PC-3 (cell line): ENCODE measurements at regions not wholly inside any gene's neighbourhood (a gene's known extent, or its start where the extent isn't known, plus 50 kb on each side); places are given as distances from the start of the nearest gene placed in this dataset.

Source experiments
- ATAC-seq: fragments of 200-7000 bp; cut with Tn5 transposase; 2 replicates; pipeline ENCODE4 v1.9.1; 2020; ENCODE audit warnings: mild to moderate bottlenecking, moderate library complexity
- BruUV-seq: library from RNA; stranded (reverse); fragments of 400-500 nt; replicated peaks from 2 replicates; lab custom pipeline; 2021; lab: Mats Ljungman, UMichigan
- CTCF ChIA-PET: fragments of 300-600 bp; sonication (Branson Sonifier 250); formaldehyde crosslinking; loops from one replicate; lab custom pipeline; 2022; ENCODE audit warnings: antibody characterized with exemption; lab: Charles Lee
- POLR2A ChIA-PET: fragments of 300-600 bp; sonication (Branson Sonifier 250); formaldehyde crosslinking; loops from one replicate; lab custom pipeline; 2022; ENCODE audit warnings: antibody characterized with exemption; ENCODE audit not compliant: unreplicated experiment; lab: Charles Lee
- DNase-seq: peaks from one replicate; pipeline ENCODE4 v3.0.0-alpha.2; 2015
- H2AFZ ChIP-seq: fragments of 300-600 bp; sonication (generic); 2 replicates; pipeline ENCODE4 v1.6.0; 2016; ENCODE audit warnings: antibody characterized with exemption, low read length
- H3F3A ChIP-seq: fragments of 300-600 bp; sonication (generic); one replicate; pipeline ENCODE4 v1.6.0; 2017; ENCODE audit warnings: antibody characterized with exemption, low read length, control low read depth, mild to moderate bottlenecking; ENCODE audit not compliant: unreplicated experiment
- H3K27ac ChIP-seq: fragments of 300-600 bp; sonication (generic); 2 replicates; pipeline ENCODE4 v1.5.1; 2016; ENCODE audit warnings: mild to moderate bottlenecking, low read length
- H3K27me3 ChIP-seq: fragments of 300-600 bp; sonication (generic); 2 replicates; pipeline ENCODE4 v1.6.1; 2016; ENCODE audit warnings: low read length, mixed read lengths
- H3K36me3 ChIP-seq: fragments of 300-600 bp; sonication (generic); 2 replicates; pipeline ENCODE4 v1.6.1; 2016; ENCODE audit warnings: low read depth, mixed run types, low read length, mixed read lengths
- H3K4me1 ChIP-seq: fragments of 300-600 bp; sonication (generic); 2 replicates; pipeline ENCODE4 v1.5.1; 2016; ENCODE audit warnings: low read length; ENCODE audit not compliant: insufficient read depth
- H3K4me2 ChIP-seq: fragments of 300-600 bp; sonication (generic); 2 replicates; pipeline ENCODE4 v1.6.0; 2016; ENCODE audit warnings: low read length
- H3K4me3 ChIP-seq: fragments of 300-600 bp; sonication (generic); 2 replicates; pipeline ENCODE4 v1.5.1; 2016; ENCODE audit warnings: mild to moderate bottlenecking, low read length, mixed read lengths
- H3K79me2 ChIP-seq: fragments of 300-600 bp; sonication (generic); 2 replicates; pipeline ENCODE4 v1.6.1; 2017; ENCODE audit warnings: low read length, mixed read lengths
- H3K9ac ChIP-seq: fragments of 300-600 bp; sonication (generic); 2 replicates; pipeline ENCODE4 v1.6.0; 2016; ENCODE audit warnings: mild to moderate bottlenecking, low read length
- H3K9me2 ChIP-seq: fragments of 300-600 bp; sonication (generic); replicated peaks from 2 replicates; pipeline ENCODE4 v1.6.1; 2016; ENCODE audit warnings: mixed run types, low read length, mixed read lengths
- H3K9me3 ChIP-seq: fragments of 300-600 bp; sonication (generic); 2 replicates; pipeline ENCODE4 v1.6.1; 2016; ENCODE audit warnings: low read length, mixed read lengths
- H4K20me1 ChIP-seq: fragments of 300-600 bp; sonication (generic); 2 replicates; pipeline ENCODE4 v1.6.1; 2016; ENCODE audit warnings: low read length, mixed read lengths
- CTCF ChIP-seq: fragments of 300-600 bp; sonication (generic); conservative IDR thresholded peaks from 2 replicates; pipeline ENCODE4 v1.5.1; 2017; ENCODE audit warnings: antibody characterized with exemption, low read depth, mild to moderate bottlenecking, low read length
- EZH2 ChIP-seq: fragments of 300-600 bp; sonication (generic); IDR thresholded peaks from one replicate; pipeline ENCODE4 v1.6.1; 2017; ENCODE audit warnings: antibody characterized with exemption, mild to moderate bottlenecking, low read length; ENCODE audit not compliant: unreplicated experiment
- EZH2phosphoT487 ChIP-seq: fragments of 300-600 bp; sonication (generic); IDR thresholded peaks from 2 replicates; pipeline ENCODE4 v1.6.1; 2018; ENCODE audit warnings: mild to moderate bottlenecking, antibody characterized with exemption, low read length, borderline replicate concordance
- intact Hi-C: fragments of 100-400 bp; cut with micrococcal nuclease; formaldehyde crosslinking; loops from 2 replicates; pipeline ENCODE4 v1.9.0; 2023

GRCh38 chr18:78865056-78865598 lies 114.5 kb upstream of the SALL3 start:
- DNase-seq (no peak), ATAC-seq (no peak)
- Histone ChIP-seq H4K20me1 (no peaks in the 10 kb centered on the region), H3K36me3 (no peaks in the 10 kb centered on the region), H3K27me3 (peaks cover 87% of the 10 kb centered on the region), H2AFZ (no peak overlapping the region), H3K9me3 (no peaks in the 10 kb centered on the region), H3K27ac (no peak overlapping the region), H3K4me3 (no peak overlapping the region), H3F3A (no peaks in the 10 kb centered on the region), H3K9me2 (no peaks in the 10 kb centered on the region), H3K9ac (no peak overlapping the region), H3K79me2 (no peaks in the 10 kb centered on the region), H3K4me2 (no peak overlapping the region), H3K4me1 (no peaks in the 10 kb centered on the region)
- POLR2A ChIA-PET = no interaction called here
- no peak for TF ChIP-seq EZH2phosphoT487
- TF ChIP-seq CTCF = no peak
- no peak for TF ChIP-seq EZH2
- intact Hi-C loops = no loop called here
- CTCF ChIA-PET = no interaction called here
- BruUV-seq = no TSS peak

- no peak overlapping the region for H3K9ac ChIP-seq
- BruUV-seq = no TSS peak
- no peaks in the 10 kb centered on the region for H3K79me2 ChIP-seq
- H3K9me3 ChIP-seq = no peaks in the 10 kb centered on the region
- ATAC-seq = no peak
- DNase-seq = no peak
- no peak for TF ChIP-seq EZH2phosphoT487
- no peak for TF ChIP-seq EZH2
- no peak for TF ChIP-seq CTCF
- H3K36me3 ChIP-seq = no peaks in the 10 kb centered on the region
- ChIA-PET POLR2A (no interaction called here), CTCF (no interaction called here)
- H3F3A ChIP-seq = no peaks in the 10 kb centered on the region
- H2AFZ ChIP-seq = no peak overlapping the region
- H3K4me3 ChIP-seq = no peak overlapping the region
- H4K20me1 ChIP-seq = no peaks in the 10 kb centered on the region
- intact Hi-C loops = no loop called here
- H3K4me2 ChIP-seq = no peak overlapping the region
- no peak overlapping the region for H3K27ac ChIP-seq
- H3K9me2 ChIP-seq = no peaks in the 10 kb centered on the region
- H3K27me3 ChIP-seq = peaks cover 87% of the 10 kb centered on the region
- no peaks in the 10 kb centered on the region for H3K4me1 ChIP-seq
These were observed 113.8 kb upstream of the SALL3 start for GRCh38 chr18:78865771-78866310.

- ChIA-PET CTCF (no interaction called here), POLR2A (no interaction called here)
- TF ChIP-seq EZH2 = no peak
- Histone ChIP-seq H3K9ac (no peak overlapping the region), H3K27ac (no peak overlapping the region), H3K27me3 (peaks cover 87% of the 10 kb centered on the region), H3K4me3 (no peak overlapping the region), H3K9me2 (no peaks in the 10 kb centered on the region), H3K4me1 (no peaks in the 10 kb centered on the region), H4K20me1 (no peaks in the 10 kb centered on the region), H2AFZ (no peak overlapping the region), H3K79me2 (no peaks in the 10 kb centered on the region), H3K36me3 (no peaks in the 10 kb centered on the region), H3F3A (no peaks in the 10 kb centered on the region), H3K4me2 (no peak overlapping the region), H3K9me3 (no peaks in the 10 kb centered on the region)
- ATAC-seq (no peak), DNase-seq (no peak)
- intact Hi-C loops = no loop called here
- BruUV-seq = no TSS peak
These were observed 112.5 kb upstream of the SALL3 start for GRCh38 chr18:78867131-78867530.
